CD4-positive, alpha-beta T cell treated with Interferon alpha-2 for 1 hour (primary cell): ENCODE measurements at regions not wholly inside any gene's neighbourhood (a gene's known extent, or its start where the extent isn't known, plus 50 kb on each side); places are given as distances from the start of the nearest gene placed in this dataset.
"Not testable (repeated sequence)": the region's sequence is repeated elsewhere in the genome, so short reads cannot be mapped to it uniquely, and the experiment has no call there.

Experiments used
- DNase-seq, 2 donors: peaks; one replicate each; pipeline ENCODE4 v3.0.0-alpha.2; 2020 to 2022

GRCh38 chr1:241447031-241447644 lies 72.4 kb downstream of the FH start:
- no peak for DNase-seq

GRCh38 chr1:241444836-241445235 lies 74.7 kb downstream of the FH start:
- no peak for DNase-seq

GRCh38 chr1:241443561-241443960 lies 76.0 kb downstream of the FH start:
- DNase-seq, result no peak

- DNase-seq, result no peak
These were observed 76.9 kb downstream of the FH start for GRCh38 chr1:241442686-241443085.

- DNase-seq, result no peak
These were observed 78.7 kb downstream of the FH start for GRCh38 chr1:241440904-241441303.

- not testable (repeated sequence) for DNase-seq
These were observed 80.9 kb downstream of the FH start for GRCh38 chr1:241438686-241439085.

GRCh38 chr1:241432241-241432640 lies 75.2 kb upstream of the RGS7 start:
- DNase-seq, result no peak

- not testable (repeated sequence) for DNase-seq
These were observed 68.1 kb upstream of the RGS7 start for GRCh38 chr1:241425091-241425490.

- DNase-seq, result no peak
These were observed 67.5 kb upstream of the RGS7 start for GRCh38 chr1:241424480-241424971.

- DNase-seq, result peak in 1 of 2 donors; percentile 4
These were observed 66.8 kb upstream of the RGS7 start for GRCh38 chr1:241423541-241424479.

- DNase-seq, result no peak
These were observed 65.5 kb upstream of the RGS7 start for GRCh38 chr1:241422470-241422869.

GRCh38 chr1:241419986-241420385 lies 63.0 kb upstream of the RGS7 start:
- no peak for DNase-seq

- DNase-seq, result no peak
These were observed 60.3 kb upstream of the RGS7 start for GRCh38 chr1:241417258-241417657.

GRCh38 chr1:241413974-241414373 lies 57.0 kb upstream of the RGS7 start:
- no peak for DNase-seq

GRCh38 chr1:241413386-241413785 lies 56.4 kb upstream of the RGS7 start:
- DNase-seq, result no peak

GRCh38 chr1:241412646-241413045 lies 55.6 kb upstream of the RGS7 start:
- DNase-seq, result no peak

GRCh38 chr1:241411776-241412338 lies 54.9 kb upstream of the RGS7 start:
- no peak for DNase-seq

GRCh38 chr1:241411056-241411775 lies 54.2 kb upstream of the RGS7 start:
- DNase-seq, result no peak

GRCh38 chr1:241408170-241408569 lies 51.2 kb upstream of the RGS7 start:
- no peak for DNase-seq
